Brain microvascular endothelial cell (primary cell): ENCODE measurements at regions not wholly inside any gene's neighbourhood (a gene's known extent, or its start where the extent isn't known, plus 50 kb on each side); places are given as distances from the start of the nearest gene placed in this dataset.

ENCODE experiments used
- DNase-seq: peaks from one replicate; pipeline ENCODE4 v3.0.0-alpha.2; 2020
- H3K27ac ChIP-seq: fragments of 250-450 bp; sonication (Bioruptor Pico); 2 replicates; pipeline ENCODE4 v1.5.1; 2020; ENCODE audit warnings: mild to moderate bottlenecking, moderate library complexity
- H3K27me3 ChIP-seq: fragments of 250-450 bp; sonication (Bioruptor Pico); replicated peaks from 2 replicates; pipeline ENCODE4 v1.5.1; 2020; ENCODE audit warnings: mild to moderate bottlenecking
- H3K36me3 ChIP-seq: fragments of 250-450 bp; sonication (Bioruptor Pico); replicated peaks from 2 replicates; pipeline ENCODE4 v1.5.1; 2020; ENCODE audit warnings: mild to moderate bottlenecking
- H3K4me3 ChIP-seq: 2 replicates; pipeline ENCODE4 v1.5.1; 2011; ENCODE audit warnings: low read depth, mild to moderate bottlenecking, control low read depth, low read length, moderate library complexity
- CTCF ChIP-seq: IDR thresholded peaks from 2 replicates; pipeline ENCODE4 v1.5.1; 2011; ENCODE audit warnings: low read depth, mild to moderate bottlenecking, moderate library complexity, low read length, control low read depth, inconsistent platforms; ENCODE audit errors: missing control alignments
- in situ Hi-C: cut with HindIII; loops from 2 replicates; pipeline ENCODE4 v1.10.0; 2017; ENCODE audit warnings: low sequenced_read_pairs, low pct_ligation_motif_present

GRCh38 chr2:7233126-7233525, 315.9 kb downstream of the RNF144A start:
- in situ Hi-C loops = no loop called here
- DNase-seq = no peak
- no peak overlapping the region for H3K4me3 ChIP-seq
- H3K27me3 ChIP-seq = no peaks in the 10 kb centered on the region
- TF ChIP-seq CTCF = no peak
- no peak overlapping the region for H3K27ac ChIP-seq
- no peaks in the 10 kb centered on the region for H3K36me3 ChIP-seq

GRCh38 chr2:7237466-7237865, 320.3 kb downstream of the RNF144A start:
- Histone ChIP-seq H3K36me3 (no peaks in the 10 kb centered on the region), H3K27me3 (no peaks in the 10 kb centered on the region), H3K4me3 (no peak overlapping the region), H3K27ac (no peak overlapping the region)
- no peak for TF ChIP-seq CTCF
- DNase-seq = no peak
- in situ Hi-C loops = no loop called here

GRCh38 chr2:7239078-7239477, 321.9 kb downstream of the RNF144A start:
- Histone ChIP-seq H3K27ac (no peak overlapping the region), H3K27me3 (no peaks in the 10 kb centered on the region), H3K4me3 (no peak overlapping the region), H3K36me3 (no peaks in the 10 kb centered on the region)
- in situ Hi-C loops = no loop called here
- TF ChIP-seq CTCF = no peak
- no peak for DNase-seq

- no peak for TF ChIP-seq CTCF
- Histone ChIP-seq H3K36me3 (no peaks in the 10 kb centered on the region), H3K27ac (no peak overlapping the region), H3K4me3 (no peak overlapping the region), H3K27me3 (no peaks in the 10 kb centered on the region)
- in situ Hi-C loops = no loop called here
- DNase-seq = no peak
Measured at GRCh38 chr2:7241041-7241745, 324.0 kb downstream of the RNF144A start.

- in situ Hi-C loops = no loop called here
- H3K36me3 ChIP-seq = no peaks in the 10 kb centered on the region
- DNase-seq = no peak
- H3K4me3 ChIP-seq = no peak overlapping the region
- H3K27ac ChIP-seq = no peak overlapping the region
- H3K27me3 ChIP-seq = no peaks in the 10 kb centered on the region
- no peak for TF ChIP-seq CTCF
Measured at GRCh38 chr2:7242189-7242867, 325.1 kb downstream of the RNF144A start.
